GM12873 (cell line): ENCODE measurements at regions not wholly inside any gene's neighbourhood (a gene's known extent, or its start where the extent isn't known, plus 50 kb on each side); places are given as distances from the start of the nearest gene placed in this dataset.

Experiments used
- TF ChIP-seq, protein P1 (sequence below): IDR thresholded peaks from 2 replicates; pipeline ENCODE4 v1.5.1; 2012; ENCODE audit warnings: low read depth, mild to moderate bottlenecking, moderate library complexity, low read length, control low read depth; ENCODE audit not compliant: insufficient read depth; ENCODE audit errors: missing control alignments

DNA sequence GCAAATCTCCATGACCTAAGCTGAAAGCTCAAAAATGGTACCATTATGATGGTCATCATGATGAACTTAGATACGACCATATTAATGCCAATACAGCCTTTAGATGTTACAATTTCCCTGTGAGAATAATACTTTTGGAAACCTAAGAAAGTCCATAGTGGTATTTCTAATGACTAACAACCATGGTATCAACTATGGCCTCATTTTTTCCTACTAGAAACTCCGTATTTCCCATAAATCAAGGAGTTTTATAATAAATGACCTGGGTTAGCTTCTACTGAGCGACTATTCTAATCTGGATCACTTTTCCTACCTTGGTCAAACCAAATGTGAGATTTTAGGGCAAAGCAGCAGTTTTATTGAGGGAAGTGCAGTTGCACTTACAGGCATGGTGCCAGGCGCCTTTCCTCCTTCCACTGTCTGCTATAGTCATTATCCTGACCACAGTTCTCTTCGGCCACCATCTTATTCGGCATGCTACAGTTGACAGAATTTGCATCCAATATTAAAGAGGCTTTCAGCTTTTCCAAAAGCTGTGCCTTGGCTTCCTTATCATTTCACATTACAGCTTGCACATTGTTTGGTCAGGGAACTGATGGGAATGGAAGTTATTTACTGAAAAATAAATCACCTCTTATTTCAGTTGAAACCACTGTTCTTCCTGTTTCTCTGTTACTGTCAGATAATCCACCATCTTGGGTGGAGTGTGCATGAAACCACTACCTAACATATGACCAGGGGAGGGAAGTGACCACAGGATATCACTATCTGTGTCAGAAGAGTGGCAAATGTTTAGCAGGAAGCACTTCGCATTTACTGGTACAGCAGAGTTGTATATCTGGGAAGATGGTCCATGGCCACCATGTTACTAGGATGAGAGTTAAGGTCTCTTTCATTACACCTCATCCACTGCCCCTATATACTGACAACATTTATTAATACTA is 74.5 kb upstream of the PICALM start:
- TF ChIP-seq, protein P1, sequence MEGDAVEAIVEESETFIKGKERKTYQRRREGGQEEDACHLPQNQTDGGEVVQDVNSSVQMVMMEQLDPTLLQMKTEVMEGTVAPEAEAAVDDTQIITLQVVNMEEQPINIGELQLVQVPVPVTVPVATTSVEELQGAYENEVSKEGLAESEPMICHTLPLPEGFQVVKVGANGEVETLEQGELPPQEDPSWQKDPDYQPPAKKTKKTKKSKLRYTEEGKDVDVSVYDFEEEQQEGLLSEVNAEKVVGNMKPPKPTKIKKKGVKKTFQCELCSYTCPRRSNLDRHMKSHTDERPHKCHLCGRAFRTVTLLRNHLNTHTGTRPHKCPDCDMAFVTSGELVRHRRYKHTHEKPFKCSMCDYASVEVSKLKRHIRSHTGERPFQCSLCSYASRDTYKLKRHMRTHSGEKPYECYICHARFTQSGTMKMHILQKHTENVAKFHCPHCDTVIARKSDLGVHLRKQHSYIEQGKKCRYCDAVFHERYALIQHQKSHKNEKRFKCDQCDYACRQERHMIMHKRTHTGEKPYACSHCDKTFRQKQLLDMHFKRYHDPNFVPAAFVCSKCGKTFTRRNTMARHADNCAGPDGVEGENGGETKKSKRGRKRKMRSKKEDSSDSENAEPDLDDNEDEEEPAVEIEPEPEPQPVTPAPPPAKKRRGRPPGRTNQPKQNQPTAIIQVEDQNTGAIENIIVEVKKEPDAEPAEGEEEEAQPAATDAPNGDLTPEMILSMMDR = no peak

DNA sequence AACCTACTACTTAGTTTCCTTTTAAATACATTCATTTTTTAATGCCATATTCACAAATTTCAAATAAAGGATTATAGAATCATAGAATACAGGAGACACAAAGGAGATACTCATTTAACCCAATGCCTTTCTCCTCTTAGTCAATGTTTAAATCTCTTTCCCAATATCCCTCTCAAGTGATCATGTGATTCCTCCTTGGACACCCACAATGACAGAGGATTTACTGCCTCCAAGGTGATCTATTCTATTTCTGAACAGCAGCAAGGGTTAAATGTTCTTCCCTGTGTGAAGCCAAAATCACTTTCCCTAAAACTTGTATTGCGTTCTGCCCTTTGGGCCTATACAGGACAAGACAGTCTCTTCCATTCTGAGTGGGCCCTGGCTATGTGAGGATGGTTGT is 73.3 kb upstream of the PICALM start:
- TF ChIP-seq, protein P1 = no peak

- TF ChIP-seq, protein P1 = no peak
Observed at GRCh38 chr11:86141727-86142126, 72.8 kb upstream of the PICALM start.

DNA sequence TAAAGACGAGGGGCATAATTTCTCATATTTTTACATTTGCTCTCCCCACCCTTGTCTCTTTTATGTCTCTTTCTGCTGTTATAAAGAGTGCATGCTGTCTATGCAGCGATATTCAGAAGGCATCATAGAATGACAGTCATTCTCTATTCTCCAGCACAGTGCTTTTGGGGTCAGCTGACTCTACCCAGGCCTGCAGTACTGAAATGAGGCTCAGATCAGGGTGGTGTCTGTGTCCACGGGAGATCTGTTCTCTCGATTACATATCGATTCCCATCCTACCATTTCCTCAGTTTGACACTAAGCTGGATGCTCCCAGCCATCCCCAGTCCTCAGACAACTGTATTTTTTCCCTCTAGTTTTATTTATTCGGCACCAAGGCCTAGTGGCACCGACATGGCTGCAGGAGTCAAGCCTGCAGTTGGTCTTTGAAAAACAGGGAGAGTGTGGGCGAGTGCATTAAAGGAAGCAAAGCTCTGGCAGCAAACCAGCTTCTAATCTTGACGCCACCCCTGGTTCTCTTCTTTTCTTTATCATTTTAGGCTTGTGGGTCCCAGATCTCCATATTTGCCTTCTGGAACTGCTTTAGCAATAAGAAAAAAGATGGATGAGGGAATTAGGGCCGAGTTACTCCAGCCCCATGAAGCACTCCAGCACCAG is 71.6 kb upstream of the PICALM start:
- TF ChIP-seq, protein P1 = no peak

DNA sequence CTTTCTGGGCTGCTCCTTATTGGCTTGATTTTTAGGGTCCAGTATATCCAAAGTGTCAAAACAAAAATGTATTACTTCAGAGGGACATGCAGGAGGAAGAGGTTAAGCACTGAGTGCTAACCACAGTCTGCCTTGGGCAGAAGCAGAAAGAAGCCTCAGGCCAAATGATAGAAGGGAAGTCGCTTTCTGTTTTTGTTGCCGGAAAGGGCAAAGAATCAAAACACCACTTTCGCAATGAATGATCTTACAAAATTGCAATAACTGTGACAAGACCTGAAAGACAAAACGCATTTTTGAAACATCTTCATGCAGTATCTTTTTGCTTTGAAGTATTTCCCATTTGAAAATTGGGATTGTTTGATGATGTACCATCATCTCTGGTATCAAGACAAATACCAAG is 70.1 kb upstream of the PICALM start:
- TF ChIP-seq, protein P1 = no peak

DNA sequence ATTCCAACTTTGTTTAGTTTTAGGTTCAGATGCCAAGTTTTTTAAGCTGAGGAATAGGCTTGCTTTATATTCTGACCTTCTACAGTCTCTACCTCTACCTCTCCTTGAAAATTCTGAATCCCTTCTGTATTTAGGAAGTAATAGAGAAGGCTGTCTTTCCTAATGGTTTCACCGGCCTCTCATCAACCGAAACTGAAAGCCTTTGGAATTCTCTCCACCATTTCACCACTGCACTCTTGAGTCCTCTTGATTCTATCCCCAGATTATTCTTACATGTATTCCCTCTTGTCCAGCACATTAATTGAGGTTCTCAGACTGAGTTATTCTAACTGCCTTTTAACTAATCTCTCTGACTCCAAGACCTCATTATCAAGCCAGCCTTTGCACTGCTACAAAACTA is 67.7 kb upstream of the PICALM start:
- TF ChIP-seq, protein P1 = no peak

GRCh38 chr11:86135319-86135714 is 66.4 kb upstream of the PICALM start:
- TF ChIP-seq, protein P1 = no peak
